GM23338 (cell line): ENCODE measurements at regions not wholly inside any gene's neighbourhood (a gene's known extent, or its start where the extent isn't known, plus 50 kb on each side); places are given as distances from the start of the nearest gene placed in this dataset.
A peak's percentile ranks its signal among the peaks of the same experiment; 100 is the strongest.

Experiments used
- ATAC-seq: fragments of 200-7000 bp; cut with Tn5 transposase; 3 replicates; pipeline ENCODE4 v1.9.1; 2020
- DNase-seq: peaks from one replicate; pipeline ENCODE4 v3.0.0-alpha.2; 2015; ENCODE audit warnings: low spot score
- H2AFZ ChIP-seq: fragments of 200-600 bp; sonication (generic); 2 replicates; pipeline ENCODE4 v1.8.0; 2016; ENCODE audit warnings: antibody characterized with exemption, mild to moderate bottlenecking, moderate library complexity
- H3F3A ChIP-seq: fragments of 200-600 bp; sonication (generic); replicated peaks from 2 replicates; pipeline ENCODE4 v1.8.0; 2017; ENCODE audit warnings: antibody characterized with exemption, mixed run types, low read depth
- H3K27ac ChIP-seq: fragments of 200-600 bp; sonication (generic); 2 replicates; pipeline ENCODE4 v1.6.1; 2016; ENCODE audit warnings: low read depth
- H3K27me3 ChIP-seq: fragments of 200-600 bp; sonication (generic); 2 replicates; pipeline ENCODE4 v1.8.0; 2016; ENCODE audit warnings: mild to moderate bottlenecking, mixed run types, moderate library complexity; ENCODE audit not compliant: insufficient read depth
- H3K36me3 ChIP-seq: fragments of 200-600 bp; sonication (generic); 2 replicates; pipeline ENCODE4 v1.8.0; 2016; ENCODE audit warnings: mild to moderate bottlenecking; ENCODE audit not compliant: insufficient read depth
- H3K4me1 ChIP-seq: fragments of 200-600 bp; sonication (generic); 2 replicates; pipeline ENCODE4 v1.8.0; 2016; ENCODE audit warnings: mild to moderate bottlenecking, moderate library complexity; ENCODE audit not compliant: insufficient read depth
- H3K4me2 ChIP-seq: fragments of 200-600 bp; sonication (generic); 2 replicates; pipeline ENCODE4 v1.7.1; 2017; ENCODE audit warnings: mixed run types
- H3K4me3 ChIP-seq: fragments of 200-600 bp; sonication (generic); 2 replicates; pipeline ENCODE4 v1.6.1; 2016; ENCODE audit warnings: mixed run types
- H3K79me2 ChIP-seq: fragments of 200-600 bp; sonication (generic); replicated peaks from 2 replicates; pipeline ENCODE4 v1.8.0; 2017; ENCODE audit warnings: mild to moderate bottlenecking; ENCODE audit not compliant: insufficient read depth
- H3K9me2 ChIP-seq: fragments of 200-600 bp; sonication (generic); 2 replicates; pipeline ENCODE4 v1.8.0; 2017; ENCODE audit not compliant: insufficient read depth
- H4K20me1 ChIP-seq: fragments of 200-600 bp; sonication (generic); replicated peaks from 2 replicates; pipeline ENCODE4 v1.8.0; 2017; ENCODE audit warnings: mild to moderate bottlenecking; ENCODE audit not compliant: insufficient read depth
- H3K27ac Mint-ChIP-seq: 2 replicates; pipeline ENCODE4 v1.8.0; 2020; ENCODE audit warnings: inconsistent platforms, mild to moderate bottlenecking, moderate library complexity, mixed read lengths
- H3K27me3 Mint-ChIP-seq: 3 replicates; pipeline ENCODE4 v1.8.0; 2022; ENCODE audit warnings: low read depth, mild to moderate bottlenecking, moderate library complexity, mixed read lengths, inconsistent platforms; ENCODE audit not compliant: insufficient read depth, poor library complexity
- H3K36me3 Mint-ChIP-seq: 3 replicates; pipeline ENCODE4 v1.8.0; 2021; ENCODE audit warnings: low read depth, mild to moderate bottlenecking, inconsistent platforms, moderate library complexity, mixed read lengths
- H3K4me1 Mint-ChIP-seq: 3 replicates; pipeline ENCODE4 v1.8.0; 2020; ENCODE audit warnings: mild to moderate bottlenecking, inconsistent platforms, mixed read lengths
- H3K4me3 Mint-ChIP-seq: 3 replicates; pipeline ENCODE4 v1.8.0; 2021; ENCODE audit warnings: moderate library complexity, mild to moderate bottlenecking, inconsistent platforms, mixed read lengths
- H3K9me3 Mint-ChIP-seq: 3 replicates; pipeline ENCODE4 v1.8.0; 2020; ENCODE audit warnings: moderate library complexity, mild to moderate bottlenecking, inconsistent platforms, mixed read lengths
- EZH2 ChIP-seq: fragments of 200-600 bp; sonication (generic); IDR thresholded peaks from one replicate; pipeline ENCODE4 v1.8.0; 2017; ENCODE audit warnings: antibody characterized with exemption, mild to moderate bottlenecking, low read depth; ENCODE audit not compliant: unreplicated experiment
- EZH2phosphoT487 ChIP-seq: fragments of 200-600 bp; sonication (generic); IDR thresholded peaks from one replicate; pipeline ENCODE4 v1.8.1; 2018; ENCODE audit warnings: antibody characterized with exemption; ENCODE audit not compliant: unreplicated experiment
- JUNB ChIP-seq: IDR thresholded peaks from one replicate; pipeline ENCODE4 v1.6.1; 2016; ENCODE audit warnings: antibody characterized with exemption; ENCODE audit not compliant: unreplicated experiment
- NANOG ChIP-seq: IDR thresholded peaks from 2 replicates; pipeline ENCODE4 v1.6.1; 2016; ENCODE audit warnings: antibody characterized with exemption, borderline replicate concordance
- POLR2AphosphoS5 ChIP-seq: IDR thresholded peaks from 2 replicates; pipeline ENCODE4 v1.6.1; 2016; ENCODE audit warnings: antibody characterized with exemption, low read depth
- STAT1 ChIP-seq: IDR thresholded peaks from one replicate; pipeline ENCODE4 v1.6.1; 2016; ENCODE audit warnings: antibody characterized with exemption; ENCODE audit not compliant: unreplicated experiment
- ZNF114 ChIP-seq: fragments of 250-450 bp; sonication (Bioruptor Pico); IDR thresholded peaks from 2 replicates; pipeline ENCODE4 v1.5.0; 2020; ENCODE audit warnings: mild to moderate bottlenecking, moderate library complexity
- ZNF331 ChIP-seq: fragments of 250-450 bp; sonication (Bioruptor Pico); IDR thresholded peaks from 2 replicates; pipeline ENCODE4 v1.5.0; 2020; ENCODE audit warnings: low read depth, mild to moderate bottlenecking, moderate library complexity
- TF ChIP-seq, protein P1 (sequence below): IDR thresholded peaks from 2 replicates; pipeline ENCODE4 v1.6.1; 2016; ENCODE audit warnings: antibody characterized with exemption
- TF ChIP-seq, protein P2 (sequence below): fragments of 250-450 bp; sonication (Bioruptor Pico); IDR thresholded peaks from 2 replicates; pipeline ENCODE4 v1.5.0; 2020; ENCODE audit warnings: mild to moderate bottlenecking, moderate library complexity
- TF ChIP-seq, protein P3 (sequence below): IDR thresholded peaks from one replicate; pipeline ENCODE4 v1.6.1; 2018; ENCODE audit warnings: antibody characterized with exemption; ENCODE audit not compliant: unreplicated experiment

DNA sequence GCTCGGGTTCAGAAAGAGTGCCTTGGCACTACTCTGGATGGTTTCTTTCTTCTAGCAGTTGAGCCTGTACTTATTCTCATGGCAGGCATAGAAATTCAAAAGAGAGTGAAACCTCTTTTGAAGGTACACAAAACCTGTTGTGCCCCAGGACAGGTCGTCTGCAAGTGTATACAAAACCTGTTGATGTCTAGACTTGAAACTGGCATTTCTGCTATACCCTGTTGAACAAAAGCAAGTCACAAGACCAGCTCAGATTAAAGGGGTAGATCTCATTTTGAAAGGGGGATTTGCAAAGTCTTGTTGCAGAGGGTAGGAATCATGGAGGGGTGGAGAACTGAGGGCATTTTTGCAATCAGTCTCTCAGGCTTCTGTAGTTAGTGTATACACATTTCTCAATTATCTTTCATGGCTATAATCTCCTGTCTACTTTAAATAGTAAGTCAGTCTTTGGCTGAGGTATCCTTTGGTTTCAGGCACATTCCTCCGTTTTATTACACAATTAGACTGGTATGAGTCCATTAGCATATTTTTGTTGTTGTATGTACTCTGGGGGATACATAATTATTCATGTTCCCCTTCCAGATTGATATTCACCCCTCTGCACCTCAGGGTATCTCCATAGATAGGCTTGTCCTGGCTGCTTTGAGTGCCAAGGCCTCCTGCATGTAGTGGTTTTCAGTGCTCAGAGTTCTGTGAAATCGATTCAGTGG, 251.4 kb downstream of the DTHD1 start:
- no peaks in the 10 kb centered on the region for H3K27me3 Mint-ChIP-seq
- DNase-seq (no peak), ATAC-seq (no peak)
- TF ChIP-seq EZH2: no peak
- TF ChIP-seq, protein P1, sequence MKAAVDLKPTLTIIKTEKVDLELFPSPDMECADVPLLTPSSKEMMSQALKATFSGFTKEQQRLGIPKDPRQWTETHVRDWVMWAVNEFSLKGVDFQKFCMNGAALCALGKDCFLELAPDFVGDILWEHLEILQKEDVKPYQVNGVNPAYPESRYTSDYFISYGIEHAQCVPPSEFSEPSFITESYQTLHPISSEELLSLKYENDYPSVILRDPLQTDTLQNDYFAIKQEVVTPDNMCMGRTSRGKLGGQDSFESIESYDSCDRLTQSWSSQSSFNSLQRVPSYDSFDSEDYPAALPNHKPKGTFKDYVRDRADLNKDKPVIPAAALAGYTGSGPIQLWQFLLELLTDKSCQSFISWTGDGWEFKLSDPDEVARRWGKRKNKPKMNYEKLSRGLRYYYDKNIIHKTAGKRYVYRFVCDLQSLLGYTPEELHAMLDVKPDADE: no peak
- TF ChIP-seq ZNF114 (CRISPR knock-in tag): no peak
- no peak for TF ChIP-seq JUNB
- TF ChIP-seq, protein P2, sequence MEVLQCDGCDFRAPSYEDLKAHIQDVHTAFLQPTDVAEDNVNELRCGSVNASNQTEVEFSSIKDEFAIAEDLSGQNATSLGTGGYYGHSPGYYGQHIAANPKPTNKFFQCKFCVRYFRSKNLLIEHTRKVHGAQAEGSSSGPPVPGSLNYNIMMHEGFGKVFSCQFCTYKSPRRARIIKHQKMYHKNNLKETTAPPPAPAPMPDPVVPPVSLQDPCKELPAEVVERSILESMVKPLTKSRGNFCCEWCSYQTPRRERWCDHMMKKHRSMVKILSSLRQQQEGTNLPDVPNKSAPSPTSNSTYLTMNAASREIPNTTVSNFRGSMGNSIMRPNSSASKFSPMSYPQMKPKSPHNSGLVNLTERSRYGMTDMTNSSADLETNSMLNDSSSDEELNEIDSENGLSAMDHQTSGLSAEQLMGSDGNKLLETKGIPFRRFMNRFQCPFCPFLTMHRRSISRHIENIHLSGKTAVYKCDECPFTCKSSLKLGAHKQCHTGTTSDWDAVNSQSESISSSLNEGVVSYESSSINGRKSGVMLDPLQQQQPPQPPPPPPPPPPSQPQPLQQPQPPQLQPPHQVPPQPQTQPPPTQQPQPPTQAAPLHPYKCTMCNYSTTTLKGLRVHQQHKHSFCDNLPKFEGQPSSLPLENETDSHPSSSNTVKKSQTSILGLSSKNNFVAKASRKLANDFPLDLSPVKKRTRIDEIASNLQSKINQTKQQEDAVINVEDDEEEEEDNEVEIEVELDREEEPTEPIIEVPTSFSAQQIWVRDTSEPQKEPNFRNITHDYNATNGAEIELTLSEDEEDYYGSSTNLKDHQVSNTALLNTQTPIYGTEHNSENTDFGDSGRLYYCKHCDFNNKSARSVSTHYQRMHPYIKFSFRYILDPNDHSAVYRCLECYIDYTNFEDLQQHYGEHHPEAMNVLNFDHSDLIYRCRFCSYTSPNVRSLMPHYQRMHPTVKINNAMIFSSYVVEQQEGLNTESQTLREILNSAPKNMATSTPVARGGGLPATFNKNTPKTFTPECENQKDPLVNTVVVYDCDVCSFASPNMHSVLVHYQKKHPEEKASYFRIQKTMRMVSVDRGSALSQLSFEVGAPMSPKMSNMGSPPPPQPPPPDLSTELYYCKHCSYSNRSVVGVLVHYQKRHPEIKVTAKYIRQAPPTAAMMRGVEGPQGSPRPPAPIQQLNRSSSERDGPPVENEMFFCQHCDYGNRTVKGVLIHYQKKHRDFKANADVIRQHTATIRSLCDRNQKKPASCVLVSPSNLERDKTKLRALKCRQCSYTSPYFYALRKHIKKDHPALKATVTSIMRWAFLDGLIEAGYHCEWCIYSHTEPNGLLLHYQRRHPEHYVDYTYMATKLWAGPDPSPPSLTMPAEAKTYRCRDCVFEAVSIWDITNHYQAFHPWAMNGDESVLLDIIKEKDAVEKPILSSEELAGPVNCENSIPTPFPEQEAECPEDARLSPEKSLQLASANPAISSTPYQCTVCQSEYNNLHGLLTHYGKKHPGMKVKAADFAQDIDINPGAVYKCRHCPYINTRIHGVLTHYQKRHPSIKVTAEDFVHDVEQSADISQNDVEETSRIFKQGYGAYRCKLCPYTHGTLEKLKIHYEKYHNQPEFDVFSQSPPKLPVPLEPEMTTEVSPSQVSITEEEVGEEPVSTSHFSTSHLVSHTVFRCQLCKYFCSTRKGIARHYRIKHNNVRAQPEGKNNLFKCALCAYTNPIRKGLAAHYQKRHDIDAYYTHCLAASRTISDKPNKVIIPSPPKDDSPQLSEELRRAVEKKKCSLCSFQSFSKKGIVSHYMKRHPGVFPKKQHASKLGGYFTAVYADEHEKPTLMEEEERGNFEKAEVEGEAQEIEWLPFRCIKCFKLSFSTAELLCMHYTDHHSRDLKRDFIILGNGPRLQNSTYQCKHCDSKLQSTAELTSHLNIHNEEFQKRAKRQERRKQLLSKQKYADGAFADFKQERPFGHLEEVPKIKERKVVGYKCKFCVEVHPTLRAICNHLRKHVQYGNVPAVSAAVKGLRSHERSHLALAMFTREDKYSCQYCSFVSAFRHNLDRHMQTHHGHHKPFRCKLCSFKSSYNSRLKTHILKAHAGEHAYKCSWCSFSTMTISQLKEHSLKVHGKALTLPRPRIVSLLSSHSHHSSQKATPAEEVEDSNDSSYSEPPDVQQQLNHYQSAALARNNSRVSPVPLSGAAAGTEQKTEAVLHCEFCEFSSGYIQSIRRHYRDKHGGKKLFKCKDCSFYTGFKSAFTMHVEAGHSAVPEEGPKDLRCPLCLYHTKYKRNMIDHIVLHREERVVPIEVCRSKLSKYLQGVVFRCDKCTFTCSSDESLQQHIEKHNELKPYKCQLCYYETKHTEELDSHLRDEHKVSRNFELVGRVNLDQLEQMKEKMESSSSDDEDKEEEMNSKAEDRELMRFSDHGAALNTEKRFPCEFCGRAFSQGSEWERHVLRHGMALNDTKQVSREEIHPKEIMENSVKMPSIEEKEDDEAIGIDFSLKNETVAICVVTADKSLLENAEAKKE (CRISPR knock-in tag): no peak
- TF ChIP-seq, protein P3, sequence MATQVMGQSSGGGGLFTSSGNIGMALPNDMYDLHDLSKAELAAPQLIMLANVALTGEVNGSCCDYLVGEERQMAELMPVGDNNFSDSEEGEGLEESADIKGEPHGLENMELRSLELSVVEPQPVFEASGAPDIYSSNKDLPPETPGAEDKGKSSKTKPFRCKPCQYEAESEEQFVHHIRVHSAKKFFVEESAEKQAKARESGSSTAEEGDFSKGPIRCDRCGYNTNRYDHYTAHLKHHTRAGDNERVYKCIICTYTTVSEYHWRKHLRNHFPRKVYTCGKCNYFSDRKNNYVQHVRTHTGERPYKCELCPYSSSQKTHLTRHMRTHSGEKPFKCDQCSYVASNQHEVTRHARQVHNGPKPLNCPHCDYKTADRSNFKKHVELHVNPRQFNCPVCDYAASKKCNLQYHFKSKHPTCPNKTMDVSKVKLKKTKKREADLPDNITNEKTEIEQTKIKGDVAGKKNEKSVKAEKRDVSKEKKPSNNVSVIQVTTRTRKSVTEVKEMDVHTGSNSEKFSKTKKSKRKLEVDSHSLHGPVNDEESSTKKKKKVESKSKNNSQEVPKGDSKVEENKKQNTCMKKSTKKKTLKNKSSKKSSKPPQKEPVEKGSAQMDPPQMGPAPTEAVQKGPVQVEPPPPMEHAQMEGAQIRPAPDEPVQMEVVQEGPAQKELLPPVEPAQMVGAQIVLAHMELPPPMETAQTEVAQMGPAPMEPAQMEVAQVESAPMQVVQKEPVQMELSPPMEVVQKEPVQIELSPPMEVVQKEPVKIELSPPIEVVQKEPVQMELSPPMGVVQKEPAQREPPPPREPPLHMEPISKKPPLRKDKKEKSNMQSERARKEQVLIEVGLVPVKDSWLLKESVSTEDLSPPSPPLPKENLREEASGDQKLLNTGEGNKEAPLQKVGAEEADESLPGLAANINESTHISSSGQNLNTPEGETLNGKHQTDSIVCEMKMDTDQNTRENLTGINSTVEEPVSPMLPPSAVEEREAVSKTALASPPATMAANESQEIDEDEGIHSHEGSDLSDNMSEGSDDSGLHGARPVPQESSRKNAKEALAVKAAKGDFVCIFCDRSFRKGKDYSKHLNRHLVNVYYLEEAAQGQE: no peak
- TF ChIP-seq STAT1: no peak
- no peak for TF ChIP-seq POLR2AphosphoS5
- no peak for TF ChIP-seq EZH2phosphoT487
- no peak for TF ChIP-seq NANOG
- no peak for TF ChIP-seq ZNF331 (CRISPR knock-in tag)
- Histone ChIP-seq H3K4me2 (no peak overlapping the region), H4K20me1 (no peaks in the 10 kb centered on the region), H3K9me2 (peaks cover 2% of the 10 kb centered on the region; the same call in 1 of the 2 replicates), H3K79me2 (no peaks in the 10 kb centered on the region), H3K27me3 (no peaks in the 10 kb centered on the region), H3K4me1 (no peaks in the 10 kb centered on the region), H2AFZ (0 out of 2 replicates have a peak overlapping the region, but pooled peaks have one; percentile 29), H3K4me3 (no peak overlapping the region), H3K36me3 (no peaks in the 10 kb centered on the region), H3F3A (no peaks in the 10 kb centered on the region), H3K27ac (no peak overlapping the region)
- H3K4me1 Mint-ChIP-seq: peaks cover 5% of the 10 kb centered on the region; the same call in 1 of the 3 replicates
- no peak overlapping the region for H3K4me3 Mint-ChIP-seq
- H3K36me3 Mint-ChIP-seq: peaks cover 8% of the 10 kb centered on the region; the same call in 1 of the 3 replicates
- peaks cover 12% of the 10 kb centered on the region; the same call in 2 of the 3 replicates for H3K9me3 Mint-ChIP-seq
- no peak overlapping the region for H3K27ac Mint-ChIP-seq
